Adrenal gland (tissue), 5 donors: ENCODE measurements at regions not wholly inside any gene's neighbourhood (a gene's known extent, or its start where the extent isn't known, plus 50 kb on each side); places are given as distances from the start of the nearest gene placed in this dataset.

ENCODE experiments used
- CTCF ChIP-seq, 6 experiments: fragments of 450-650 bp in 4 of 6; fragments of 200-600 bp in 2 of 6; sonication (generic) in 1 of 6; IDR thresholded peaks; 1 replicate in 5 of 6; 2 replicates in 1 of 6; pipeline versions ENCODE4 v1.5.1 to v1.8.0; 2016 to 2021; ENCODE audit warnings: antibody characterized with exemption in 6 of 6, mild to moderate bottlenecking in 2 of 6, moderate library complexity in 1 of 6
- POLR2A ChIP-seq, 2 donors: fragments of 450-650 bp; IDR thresholded peaks; one replicate each; pipeline ENCODE4 v1.6.1; 2017; ENCODE audit warnings: antibody characterized with exemption in 2 of 2, mild to moderate bottlenecking in 2 of 2, moderate library complexity in 1 of 2
- donor health status: DM: no; HTN: no; CAD: no.

GRCh38 chr3:197450810-197451209 is 105.0 kb downstream of the BDH1 start:
- TF ChIP-seq CTCF (IDR thresholded peaks at IDR 0.05) (no peak), POLR2A (IDR thresholded peaks at IDR 0.05) (no peak)
